SK-N-SH (cell line): ENCODE measurements at regions not wholly inside any gene's neighbourhood (a gene's known extent, or its start where the extent isn't known, plus 50 kb on each side); places are given as distances from the start of the nearest gene placed in this dataset.

Experiments
- CTCF ChIA-PET: fragments of 300-600, 350-600 bp; formaldehyde crosslinking; extraction: SDS; loops from one replicate; lab custom pipeline; 2021; lab: Yijun Ruan, JAX
- POLR2A ChIA-PET: fragments of 350-600 bp; sonication (Branson Sonifier 250); formaldehyde crosslinking; extraction: SDS; loops from one replicate; lab custom pipeline; 2020; ENCODE audit warnings: antibody characterized with exemption, inconsistent platforms; lab: Yijun Ruan, JAX
- DNase-seq: peaks from one replicate; pipeline ENCODE4 v3.0.0; 2012
- H2AFZ ChIP-seq: fragments of 200-600 bp; sonication (generic); 2 replicates; pipeline ENCODE4 v1.8.1; 2016; ENCODE audit warnings: antibody characterized with exemption, mild to moderate bottlenecking, low read depth
- H3F3A ChIP-seq: fragments of 200-600 bp; sonication (generic); replicated peaks from 2 replicates; pipeline ENCODE3; 2016; ENCODE audit warnings: antibody characterized with exemption, mild to moderate bottlenecking; ENCODE audit not compliant: insufficient read depth
- H3K27ac ChIP-seq, 2 experiments: fragments of 200-500 bp in 1 of 2; fragments of 200-600 bp in 1 of 2; sonication (Bioruptor generic) in 1 of 2; sonication (generic), shearing (Covaris generic) in 1 of 2; 2 replicates each; pipeline versions ENCODE4 v1.5.1 to v1.6.1; 2014 to 2016; ENCODE audit warnings: low read depth in 2 of 2, inconsistent platforms in 1 of 2, low read length in 1 of 2, mild to moderate bottlenecking in 1 of 2, mixed read lengths in 1 of 2
- H3K27me3 ChIP-seq: fragments of 200-600 bp; sonication (generic), shearing (Covaris generic); 2 replicates; pipeline ENCODE4 v1.6.1; 2016; ENCODE audit warnings: mixed run types; ENCODE audit not compliant: insufficient read depth
- H3K36me3 ChIP-seq, 2 experiments: fragments of 200-500 bp in 1 of 2; fragments of 200-600 bp in 1 of 2; sonication (Bioruptor generic) in 1 of 2; sonication (generic) in 1 of 2; replicated peaks in 1 of 2; 2 replicates each; pipeline versions ENCODE3 to v1.5.1; 2014 to 2016; ENCODE audit warnings: low read length in 1 of 2, mild to moderate bottlenecking in 1 of 2; ENCODE audit not compliant: insufficient read depth in 2 of 2, control insufficient read depth in 1 of 2
- H3K4me1 ChIP-seq, 2 experiments: fragments of 200-500 bp in 1 of 2; fragments of 200-600 bp in 1 of 2; sonication (Bioruptor generic) in 1 of 2; sonication (generic), shearing (Covaris generic) in 1 of 2; 2 replicates each; pipeline versions ENCODE4 v1.5.1 to v1.6.1; 2014 to 2016; ENCODE audit warnings: low read depth in 1 of 2, low read length in 1 of 2, mixed run types in 1 of 2; ENCODE audit not compliant: insufficient read depth in 2 of 2, control insufficient read depth in 1 of 2
- H3K4me2 ChIP-seq: fragments of 200-600 bp; sonication (generic), shearing (Covaris generic); 2 replicates; pipeline ENCODE4 v1.6.1; 2017; ENCODE audit warnings: mixed run types
- H3K4me3 ChIP-seq, 2 experiments: fragments of 200-500 bp in 1 of 2; fragments of 200-600 bp in 1 of 2; sonication (Bioruptor generic) in 1 of 2; sonication (generic), shearing (Covaris generic) in 1 of 2; 2 replicates each; pipeline versions ENCODE4 v1.5.1 to v1.8.1; 2014 to 2016; ENCODE audit warnings: low read depth in 2 of 2, inconsistent platforms in 1 of 2, low read length in 1 of 2, mild to moderate bottlenecking in 1 of 2, mixed read lengths in 1 of 2, moderate library complexity in 1 of 2
- H3K79me2 ChIP-seq: fragments of 200-600 bp; sonication (generic); 2 replicates; pipeline ENCODE4 v1.8.1; 2017; ENCODE audit warnings: mild to moderate bottlenecking; ENCODE audit not compliant: insufficient read depth
- H3K9ac ChIP-seq: fragments of 200-600 bp; sonication (generic); 2 replicates; pipeline ENCODE4 v1.6.1; 2017; ENCODE audit warnings: mixed run types
- H3K9me2 ChIP-seq: fragments of 200-600 bp; sonication (generic); 2 replicates; pipeline ENCODE4 v1.6.1; 2017; ENCODE audit warnings: mixed run types
- H3K9me3 ChIP-seq: fragments of 200-600 bp; sonication (generic); 2 replicates; pipeline ENCODE4 v1.6.1; 2017; ENCODE audit warnings: mixed run types, mild to moderate bottlenecking, moderate library complexity
- H4K20me1 ChIP-seq: fragments of 200-600 bp; sonication (generic); 2 replicates; pipeline ENCODE4 v1.6.1; 2017; ENCODE audit warnings: mild to moderate bottlenecking, mixed run types; ENCODE audit not compliant: insufficient read depth
- ELF1 ChIP-seq: IDR thresholded peaks from 2 replicates; pipeline ENCODE4 v1.4.0; 2012
- EP300 ChIP-seq, 2 experiments: IDR thresholded peaks; 2 replicates each; pipeline versions ENCODE4 v1.4.0 to v1.6.1; 2012; ENCODE audit warnings: borderline replicate concordance in 1 of 2, low read depth in 1 of 2, low read length in 1 of 2
- FOXM1 ChIP-seq: IDR thresholded peaks from 2 replicates; pipeline ENCODE4 v1.4.0; 2012; ENCODE audit warnings: low read depth, mild to moderate bottlenecking
- GABPA ChIP-seq: IDR thresholded peaks from 2 replicates; pipeline ENCODE4 v1.4.0; 2012; ENCODE audit warnings: low read depth, mild to moderate bottlenecking
- IRF3 ChIP-seq: fragments of 150-350 bp; IDR thresholded peaks from 2 replicates; pipeline ENCODE4 v1.6.1; 2016; ENCODE audit warnings: mild to moderate bottlenecking, low read depth, low read length
- MAX ChIP-seq: IDR thresholded peaks from 2 replicates; pipeline ENCODE4 v1.4.0; 2012; ENCODE audit warnings: low read depth
- MEF2A ChIP-seq: IDR thresholded peaks from 2 replicates; pipeline ENCODE4 v1.4.0; 2012; ENCODE audit warnings: low read depth, borderline replicate concordance
- MXI1 ChIP-seq: IDR thresholded peaks from 2 replicates; pipeline ENCODE4 v1.6.1; 2012; ENCODE audit warnings: mild to moderate bottlenecking, low read depth, low read length, improper control_type of control experiment
- PBX3 ChIP-seq: IDR thresholded peaks from 2 replicates; pipeline ENCODE4; 2012
- RFX5 ChIP-seq: IDR thresholded peaks from 2 replicates; pipeline ENCODE4 v1.6.1; 2012; ENCODE audit warnings: mild to moderate bottlenecking, improper control_type of control experiment, low read length
- SIN3A ChIP-seq: IDR thresholded peaks from 2 replicates; pipeline ENCODE4 v1.6.1; 2012; ENCODE audit warnings: low read depth, mild to moderate bottlenecking, low read length, moderate library complexity, borderline replicate concordance
- SMC3 ChIP-seq: IDR thresholded peaks from 2 replicates; pipeline ENCODE4 v1.6.1; 2012; ENCODE audit warnings: low read depth, low read length, improper control_type of control experiment
- TAF1 ChIP-seq: IDR thresholded peaks from 2 replicates; pipeline ENCODE4 v1.6.1; 2012; ENCODE audit warnings: low read depth, mild to moderate bottlenecking, low read length, moderate library complexity, borderline replicate concordance
- TCF12 ChIP-seq: IDR thresholded peaks from 2 replicates; pipeline ENCODE4 v1.4.0; 2012
- USF2 ChIP-seq: fragments of 150-350 bp; IDR thresholded peaks from 2 replicates; pipeline ENCODE4 v1.6.1; 2017; ENCODE audit warnings: antibody characterized with exemption, low read length, low read depth, borderline replicate concordance
- YY1 ChIP-seq: IDR thresholded peaks from 2 replicates; pipeline ENCODE4 v1.4.0; 2012; ENCODE audit warnings: low read depth, mild to moderate bottlenecking
- ZBTB33 ChIP-seq: IDR thresholded peaks from 2 replicates; pipeline ENCODE4 v1.4.0; 2012; ENCODE audit warnings: low read depth, borderline replicate concordance
- WGBS: methylation state at CpG from one replicate; pipeline ENCODE4 v1.1.6; 2017; ENCODE audit warnings: low lambda C conversion rate; 5-methylcytosine and 5-hydroxymethylcytosine counted together

GRCh38 chr13:50644081-50644871 lies 199.2 kb downstream of the DLEU7 start:
- Histone ChIP-seq H2AFZ (no peak overlapping the region), H3K9me3 (no peaks in the 10 kb centered on the region), H4K20me1 (no peaks in the 10 kb centered on the region), H3F3A (peaks cover 19% of the 10 kb centered on the region), H3K9me2 (no peaks in the 10 kb centered on the region), H3K4me2 (peak overlapping the region; percentile 11; the same call in 1 of the 2 replicates), H3K27me3 (no peaks in the 10 kb centered on the region), H3K4me1 (peaks cover 3 to 16% of the 10 kb centered on the region in 2 experiments; a peak in 3 of 4 replicates), H3K4me3 (no peak overlapping the region), H3K27ac (peak overlapping the region; percentile 60 to 75; a peak in 3 of 4 replicates), H3K79me2 (no peaks in the 10 kb centered on the region), H3K9ac (no peak overlapping the region), H3K36me3 (no peaks in the 10 kb centered on the region)
- DNase-seq = no peak
- TF ChIP-seq ZBTB33 = no peak
- TF ChIP-seq FOXM1 = no peak
- no peak for TF ChIP-seq MAX
- no peak for TF ChIP-seq GABPA
- TF ChIP-seq USF2 = no peak
- TF ChIP-seq MXI1 = no peak
- TF ChIP-seq IRF3 = no peak
- no peak for TF ChIP-seq PBX3
- TF ChIP-seq TCF12 = no peak
- ChIA-PET CTCF (no interaction called here), POLR2A (no interaction called here)
- 95% methylated on average over 5 of the region's 5 CpGs for WGBS

- Histone ChIP-seq H3K27ac (peak overlapping the region; percentile 75 to 85; a peak in 3 of 4 replicates), H3K9ac (no peak overlapping the region), H3K36me3 (no peaks in the 10 kb centered on the region), H3K4me3 (no peak overlapping the region), H3K9me2 (no peaks in the 10 kb centered on the region), H2AFZ (no peak overlapping the region), H3K27me3 (no peaks in the 10 kb centered on the region), H3K4me2 (peak overlapping the region; percentile 11; the same call in 1 of the 2 replicates), H4K20me1 (no peaks in the 10 kb centered on the region), H3K79me2 (no peaks in the 10 kb centered on the region), H3K9me3 (no peaks in the 10 kb centered on the region), H3F3A (peaks cover 19% of the 10 kb centered on the region), H3K4me1 (peaks cover 3 to 16% of the 10 kb centered on the region in 2 experiments; a peak in 3 of 4 replicates)
- no peak for DNase-seq
- CTCF ChIA-PET = interaction anchor here (1.0 kb wide), 1 partner anchor 23 kb away, joined by 4 read pairs; no protein-coding TSS in a partner anchor
- POLR2A ChIA-PET = no interaction called here
- WGBS = 19% methylated on average over 4 of the region's 4 CpGs
- TF ChIP-seq SIN3A (no peak), ZBTB33 (peak; percentile 51; the same call in 1 of the 2 replicates), YY1 (no peak), RFX5 (no peak), ELF1 (no peak), SMC3 (no peak), PBX3 (peak; percentile 94), EP300 (IDR thresholded peaks at IDR 0.05; ENCODE audit: borderline replicate concordance in 1 of 2, low read depth in 1 of 2, low read length in 1 of 2) (peak; percentile 62 to 94), MEF2A (peak; percentile 59; the same call in 1 of the 2 replicates), TAF1 (no peak)
Observed at GRCh38 chr13:50645092-50645491, 198.4 kb downstream of the DLEU7 start.
